ENCODE measurements at regions not wholly inside any gene's neighbourhood (a gene's known extent, or its start where the extent isn't known, plus 50 kb on each side); places are given as distances from the start of the nearest gene placed in this dataset.

GRCh38 chr14:101113835-101114725 is 210.6 kb upstream of the RTL1 start:
- TF ChIP-seq, protein P1, sequence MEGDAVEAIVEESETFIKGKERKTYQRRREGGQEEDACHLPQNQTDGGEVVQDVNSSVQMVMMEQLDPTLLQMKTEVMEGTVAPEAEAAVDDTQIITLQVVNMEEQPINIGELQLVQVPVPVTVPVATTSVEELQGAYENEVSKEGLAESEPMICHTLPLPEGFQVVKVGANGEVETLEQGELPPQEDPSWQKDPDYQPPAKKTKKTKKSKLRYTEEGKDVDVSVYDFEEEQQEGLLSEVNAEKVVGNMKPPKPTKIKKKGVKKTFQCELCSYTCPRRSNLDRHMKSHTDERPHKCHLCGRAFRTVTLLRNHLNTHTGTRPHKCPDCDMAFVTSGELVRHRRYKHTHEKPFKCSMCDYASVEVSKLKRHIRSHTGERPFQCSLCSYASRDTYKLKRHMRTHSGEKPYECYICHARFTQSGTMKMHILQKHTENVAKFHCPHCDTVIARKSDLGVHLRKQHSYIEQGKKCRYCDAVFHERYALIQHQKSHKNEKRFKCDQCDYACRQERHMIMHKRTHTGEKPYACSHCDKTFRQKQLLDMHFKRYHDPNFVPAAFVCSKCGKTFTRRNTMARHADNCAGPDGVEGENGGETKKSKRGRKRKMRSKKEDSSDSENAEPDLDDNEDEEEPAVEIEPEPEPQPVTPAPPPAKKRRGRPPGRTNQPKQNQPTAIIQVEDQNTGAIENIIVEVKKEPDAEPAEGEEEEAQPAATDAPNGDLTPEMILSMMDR (IDR thresholded peaks at IDR 0.05): no peak
- TF ChIP-seq REST (IDR thresholded peaks at IDR 0.05; ENCODE audit: insufficient read depth in 1 of 2, low read depth in 2 of 2, low read length in 1 of 2): no peak

Measured in Panc1 (cell line).